NCI-H446 (cell line): ENCODE measurements at regions not wholly inside any gene's neighbourhood (a gene's known extent, or its start where the extent isn't known, plus 50 kb on each side); places are given as distances from the start of the nearest gene placed in this dataset.
"Not testable (repeated sequence)": the region's sequence is repeated elsewhere in the genome, so short reads cannot be mapped to it uniquely, and the experiment has no call there.

Experiments
- DNase-seq, 2 experiments: peaks; one replicate each; lab custom pipeline; 2025; lab: John Stamatoyannopoulos, UW

GRCh38 chr7:136412952-136413351 lies 435.8 kb upstream of the MTPN start:
- no peak for DNase-seq

DNA sequence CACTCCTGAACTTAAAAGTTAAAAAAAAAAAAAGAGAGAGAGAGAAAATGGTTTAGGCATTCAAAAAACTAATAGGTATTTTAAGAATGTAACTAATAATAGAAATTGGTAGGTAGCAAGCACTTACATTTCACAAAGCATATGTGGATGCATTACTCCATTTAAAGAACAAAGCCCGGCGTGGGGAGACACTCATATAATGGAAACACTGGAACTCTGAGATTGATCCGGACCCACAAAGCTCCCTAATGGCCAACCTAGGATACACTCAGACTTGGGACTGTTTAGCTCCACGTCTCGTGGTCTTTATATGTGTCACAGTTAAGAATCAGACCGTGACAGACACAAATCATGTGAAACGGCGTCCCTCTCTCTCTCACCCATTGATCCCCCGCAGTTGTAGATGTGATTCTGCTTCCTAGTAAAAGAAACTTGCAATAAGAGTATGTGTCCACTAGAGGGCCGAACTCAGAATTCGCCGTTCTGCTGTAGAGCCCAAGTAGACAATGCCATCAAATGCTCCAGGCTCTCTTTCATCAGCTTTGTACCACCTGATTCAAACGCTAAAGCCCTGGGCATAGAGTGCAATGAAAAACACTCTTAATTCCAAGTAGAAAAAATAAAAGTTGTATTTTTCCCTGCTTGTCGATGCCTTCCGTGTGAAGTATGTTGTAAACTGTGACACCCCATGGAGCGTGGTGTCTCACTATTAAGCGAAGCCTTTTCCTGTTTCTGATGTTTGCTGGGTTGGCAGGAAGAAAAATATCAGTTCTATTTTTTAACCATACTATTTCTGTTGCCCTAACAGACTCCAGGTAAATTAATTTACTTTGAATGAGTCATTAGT lies 429.0 kb upstream of the MTPN start:
- DNase-seq: peak in 1 of 2 experiments; percentile 67

- DNase-seq: no peak
Observed at GRCh38 chr7:136403591-136403990, 426.4 kb upstream of the MTPN start.

GRCh38 chr7:136400877-136401276 lies 423.7 kb upstream of the MTPN start:
- DNase-seq: no peak

DNA sequence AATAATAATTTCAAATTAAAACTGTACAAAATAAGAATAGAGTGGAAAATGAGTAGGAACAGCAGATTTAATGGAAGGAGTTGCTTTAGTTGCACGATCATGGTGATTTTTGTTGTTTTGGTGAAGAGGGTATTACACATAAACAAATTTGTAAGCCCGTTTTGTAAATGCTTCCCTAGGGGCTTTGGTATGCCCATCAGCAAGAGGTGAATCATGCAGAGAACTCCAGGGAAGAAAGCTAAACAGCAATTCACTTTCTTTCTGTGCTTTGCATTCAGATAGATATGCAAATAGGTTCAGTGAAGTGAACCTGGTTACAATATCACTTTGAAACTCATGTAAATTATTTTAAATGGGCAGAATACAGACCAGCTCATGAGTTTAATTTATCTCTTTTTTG lies 422.2 kb upstream of the MTPN start:
- DNase-seq: no peak

DNA sequence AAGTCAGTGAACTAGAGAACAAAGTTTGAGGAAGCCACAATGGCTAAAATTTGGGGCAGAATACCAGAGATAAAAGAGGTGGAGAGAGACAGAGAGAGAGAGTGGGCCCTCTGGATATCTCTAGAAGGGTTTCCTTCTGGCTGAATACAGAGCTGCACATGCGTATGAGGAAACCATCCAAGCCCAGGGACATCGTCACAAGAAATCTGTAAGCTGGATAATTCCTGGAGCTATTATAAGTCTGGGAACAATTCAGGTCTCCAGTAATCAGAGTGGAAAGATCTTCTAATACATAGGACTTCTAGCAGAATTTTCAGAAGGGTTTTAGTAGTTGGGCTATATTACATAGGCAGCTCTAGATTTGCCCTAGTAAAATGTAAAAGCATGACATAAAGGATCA lies 415.7 kb upstream of the MTPN start:
- no peak for DNase-seq

DNA sequence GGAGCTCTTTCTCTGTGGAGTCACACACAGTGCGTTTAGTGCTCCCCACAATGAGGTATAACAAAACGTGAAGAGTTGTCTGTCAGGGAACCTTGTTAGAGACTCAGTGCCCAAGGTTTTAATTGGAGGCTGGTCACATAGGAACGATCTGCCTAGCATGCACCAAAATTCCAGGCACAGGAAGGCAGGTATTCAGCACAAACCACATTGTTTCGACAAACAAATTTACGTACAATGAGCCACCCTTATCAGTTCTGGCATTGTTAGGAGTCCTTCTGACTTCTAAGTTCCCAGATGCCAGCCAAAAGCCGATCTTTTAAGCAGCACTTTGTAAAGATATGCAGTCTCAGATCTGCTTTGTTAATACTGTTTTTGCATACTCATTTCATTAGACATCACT lies 414.2 kb upstream of the MTPN start:
- DNase-seq: no peak

GRCh38 chr7:136389933-136390332 lies 412.8 kb upstream of the MTPN start:
- DNase-seq: no peak

- no peak for DNase-seq
Observed at GRCh38 chr7:136386876-136387275, 409.7 kb upstream of the MTPN start.

DNA sequence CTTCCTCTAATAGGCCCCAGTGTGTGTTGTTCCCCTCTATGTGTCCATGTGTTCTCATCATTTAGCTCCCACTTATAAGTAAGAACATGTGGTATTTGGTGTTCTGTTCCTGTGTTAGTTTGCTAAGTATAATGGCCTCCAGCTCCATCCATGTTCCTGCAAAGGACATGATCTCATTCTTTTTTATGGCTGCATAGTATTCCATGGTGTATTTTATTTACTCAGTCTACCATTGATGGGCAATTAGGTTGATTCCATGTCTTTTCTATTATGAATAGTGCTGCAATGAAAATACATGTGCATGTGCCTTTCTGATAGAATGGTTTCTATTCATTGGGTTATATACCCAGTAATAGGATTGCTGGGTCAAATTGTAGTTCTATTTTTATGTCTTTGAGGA lies 394.2 kb upstream of the MTPN start:
- not testable (repeated sequence) for DNase-seq

- no peak for DNase-seq
Observed at GRCh38 chr7:136370137-136370536, 393.0 kb upstream of the MTPN start.

DNA sequence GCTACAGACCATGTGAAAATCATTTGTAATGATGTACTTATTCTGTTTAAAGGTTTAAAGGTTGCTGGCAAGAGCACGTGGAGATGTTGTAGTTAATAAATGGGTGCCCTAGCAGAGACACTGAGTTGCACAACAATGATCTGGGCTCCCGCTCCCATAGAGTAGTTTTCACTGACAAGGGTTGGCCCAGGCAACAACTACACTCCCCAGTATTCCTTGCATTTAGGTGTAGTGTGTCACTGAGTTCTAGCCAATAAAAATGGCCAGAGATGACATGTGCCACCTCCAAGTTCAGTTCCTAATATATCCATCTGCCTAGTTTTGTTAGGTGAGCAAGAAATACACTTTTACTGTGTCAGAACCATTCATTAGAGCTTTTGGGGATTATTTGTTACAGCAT lies 392.1 kb upstream of the MTPN start:
- DNase-seq: no peak

GRCh38 chr7:136359333-136359903 lies 382.3 kb upstream of the MTPN start:
- DNase-seq: no peak

DNA sequence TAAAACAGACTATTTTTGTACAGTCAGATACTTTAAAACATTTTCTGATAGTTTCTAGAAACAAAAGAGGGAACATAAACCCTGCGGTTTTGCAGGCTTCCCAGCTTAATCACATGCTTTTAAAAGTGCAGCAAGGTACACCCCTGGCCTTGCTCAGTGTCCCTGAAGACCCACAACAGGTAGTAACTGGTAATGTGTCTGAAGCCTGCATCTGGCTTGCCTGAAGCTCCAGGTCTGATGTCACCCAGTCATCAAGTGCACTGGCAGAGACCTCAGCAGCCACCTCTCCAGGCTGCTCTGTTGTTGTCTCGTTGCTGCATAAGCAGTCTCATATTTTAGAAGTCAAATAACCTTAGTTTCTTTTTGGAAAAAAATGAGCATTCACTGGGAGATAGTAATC lies 376.1 kb upstream of the MTPN start:
- no peak for DNase-seq

DNA sequence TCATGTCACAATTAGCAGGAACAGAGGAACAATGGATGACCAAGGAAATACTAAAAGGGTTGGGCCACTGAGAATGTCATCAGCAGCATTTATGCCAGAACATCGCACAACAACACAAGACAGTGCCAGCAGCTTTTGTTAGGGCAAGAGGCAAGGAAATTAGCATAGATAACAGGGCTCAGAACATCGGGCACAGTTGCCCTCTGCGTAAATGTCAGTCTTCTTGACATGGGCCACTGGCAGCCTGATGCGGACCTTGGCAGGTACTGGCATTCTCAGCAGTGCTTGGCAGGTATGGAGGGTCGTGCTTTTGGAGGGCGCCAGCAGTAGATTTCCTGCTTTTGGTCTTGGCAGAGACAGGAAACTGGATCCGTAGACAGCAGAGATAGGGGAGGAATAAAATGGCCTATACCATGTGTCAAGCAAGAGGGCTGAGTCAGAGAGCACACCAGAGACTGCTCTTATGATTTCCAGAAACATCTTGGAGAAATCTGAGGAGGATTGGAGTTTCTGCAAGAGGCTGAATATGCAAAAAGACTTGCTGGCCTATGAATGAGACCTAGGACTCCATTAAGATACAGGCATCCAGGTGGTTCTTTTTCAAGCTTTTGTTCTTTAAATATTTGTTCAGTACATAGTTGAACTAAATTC lies 371.5 kb upstream of the MTPN start:
- DNase-seq: no peak

DNA sequence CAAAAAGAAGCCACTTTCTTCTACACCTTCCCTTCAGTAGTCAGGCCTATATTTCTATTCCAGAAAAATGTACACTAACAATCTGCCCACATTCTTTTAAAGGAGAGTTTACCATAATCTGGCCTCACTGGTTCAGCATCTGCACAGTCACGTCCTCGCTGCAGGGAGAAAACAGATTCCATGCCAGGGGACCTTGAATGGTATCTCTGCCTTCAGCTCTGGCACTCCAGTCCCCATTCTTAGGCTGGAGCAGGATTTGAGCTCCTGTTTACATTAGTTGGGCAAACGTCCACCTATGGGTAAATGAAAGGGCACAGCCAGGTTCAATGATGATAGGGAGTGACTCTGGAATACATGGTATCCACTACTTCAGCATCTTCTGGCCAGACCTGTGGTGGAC lies 371.0 kb upstream of the MTPN start:
- DNase-seq: no peak

DNA sequence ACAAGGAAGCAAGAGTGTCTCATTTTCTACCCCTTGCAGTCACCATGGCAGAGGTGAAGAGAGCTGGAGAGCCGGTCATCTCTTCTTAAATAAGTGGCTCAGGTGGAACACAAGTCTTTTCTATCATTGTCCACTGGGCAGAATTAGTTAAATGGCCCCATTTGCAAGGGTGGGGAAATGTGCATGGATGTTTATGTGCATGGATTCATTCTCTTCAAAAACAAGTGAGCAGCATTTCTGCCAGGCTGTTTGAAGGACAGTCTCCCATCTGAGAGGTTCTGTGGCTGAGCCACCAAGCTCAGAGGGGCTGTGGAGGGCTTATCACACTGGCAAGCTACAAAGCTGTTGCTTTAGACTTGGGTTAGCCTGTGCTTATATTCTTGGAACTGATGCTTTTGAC lies 370.3 kb upstream of the MTPN start:
- DNase-seq: no peak

- DNase-seq: no peak
Observed at GRCh38 chr7:136342251-136342650, 365.1 kb upstream of the MTPN start.

DNA sequence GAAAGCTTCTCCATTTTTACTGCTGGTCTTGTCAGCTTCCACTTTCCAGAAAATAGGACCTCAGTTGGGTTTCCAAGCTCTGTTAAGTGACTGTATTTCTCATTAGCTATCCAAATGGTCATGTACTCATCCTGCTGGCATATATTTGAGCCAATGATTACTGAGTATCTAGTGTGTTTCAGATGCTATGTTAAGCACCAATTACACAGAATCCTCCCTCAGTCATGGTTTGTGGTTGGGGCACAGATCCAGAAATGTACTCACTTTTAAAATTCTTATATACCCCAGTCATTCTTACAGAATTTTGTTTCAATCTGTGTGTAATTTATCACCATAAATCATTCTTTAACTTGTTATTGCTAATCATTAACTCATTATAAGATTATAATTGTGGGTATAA lies 362.3 kb upstream of the MTPN start:
- DNase-seq: no peak

DNA sequence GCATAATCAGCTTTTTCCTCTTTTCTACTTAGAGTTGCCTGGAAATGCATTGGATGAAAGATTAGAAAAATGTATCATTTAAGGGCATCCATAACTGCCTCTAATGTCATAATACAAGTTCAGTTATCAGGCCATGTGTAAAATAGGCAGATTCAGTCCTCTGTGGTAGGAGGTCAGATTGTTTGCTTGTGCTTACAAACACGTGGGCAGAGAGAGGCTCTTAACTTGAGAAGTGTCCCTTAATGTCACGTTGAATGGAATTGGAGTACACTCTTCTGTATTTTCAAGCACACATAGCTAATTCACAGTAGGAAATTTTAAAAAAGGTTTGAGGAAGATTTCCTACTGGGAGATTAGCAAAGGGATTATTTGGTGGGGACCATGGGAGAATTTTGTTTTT lies 359.8 kb upstream of the MTPN start:
- no peak for DNase-seq

DNA sequence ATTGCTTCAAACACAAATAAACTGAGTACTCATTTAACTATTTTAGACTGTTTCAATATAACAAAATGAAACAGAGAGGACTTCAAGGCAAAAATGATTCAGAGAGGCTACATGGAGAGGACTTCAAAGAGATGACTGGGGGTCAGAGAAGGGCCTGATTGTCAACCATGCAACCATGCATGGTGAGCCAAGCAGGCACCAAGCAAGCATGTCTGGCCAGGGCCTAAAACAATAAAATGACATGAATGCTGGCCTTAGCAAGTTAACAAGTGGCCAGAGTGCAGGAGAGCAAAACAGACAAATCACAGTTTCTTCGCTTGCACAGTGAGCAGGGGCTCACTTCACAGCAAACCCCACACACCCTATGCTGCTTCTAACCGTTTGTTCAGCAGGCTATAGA lies 356.5 kb upstream of the MTPN start:
- no peak for DNase-seq

GRCh38 chr7:136326045-136326609 lies 349.0 kb upstream of the MTPN start:
- DNase-seq: no peak

GRCh38 chr7:136325578-136325977 lies 348.4 kb upstream of the MTPN start:
- no peak for DNase-seq
